ENCODE measurements at regions not wholly inside any gene's neighbourhood (a gene's known extent, or its start where the extent isn't known, plus 50 kb on each side); places are given as distances from the start of the nearest gene placed in this dataset.

DNA sequence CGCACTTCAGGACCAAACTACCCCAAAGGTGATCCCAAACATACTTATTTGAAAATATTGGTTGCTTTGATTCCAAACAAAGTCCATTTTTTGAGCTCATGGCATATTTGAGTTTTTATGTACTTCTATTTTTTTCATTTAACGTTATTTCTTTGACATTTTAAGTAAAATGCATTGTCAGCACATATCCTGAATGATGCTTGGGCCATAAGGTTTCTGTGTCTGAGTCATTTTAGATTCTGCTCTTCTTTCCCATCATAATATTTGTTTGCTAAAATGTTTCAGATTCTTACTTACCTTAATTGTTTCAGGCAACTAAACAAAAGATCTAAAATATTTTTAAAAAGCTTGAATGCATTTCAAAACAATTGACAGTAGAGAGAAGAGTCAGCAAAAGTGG is 998.2 kb downstream of the REEP3 start:
- Histone ChIP-seq H3K27ac (no peak overlapping the region), H3K4me3 (no peak overlapping the region)
- DNase-seq (ENCODE audit: low spot score): no peak
- TF ChIP-seq, protein P1, sequence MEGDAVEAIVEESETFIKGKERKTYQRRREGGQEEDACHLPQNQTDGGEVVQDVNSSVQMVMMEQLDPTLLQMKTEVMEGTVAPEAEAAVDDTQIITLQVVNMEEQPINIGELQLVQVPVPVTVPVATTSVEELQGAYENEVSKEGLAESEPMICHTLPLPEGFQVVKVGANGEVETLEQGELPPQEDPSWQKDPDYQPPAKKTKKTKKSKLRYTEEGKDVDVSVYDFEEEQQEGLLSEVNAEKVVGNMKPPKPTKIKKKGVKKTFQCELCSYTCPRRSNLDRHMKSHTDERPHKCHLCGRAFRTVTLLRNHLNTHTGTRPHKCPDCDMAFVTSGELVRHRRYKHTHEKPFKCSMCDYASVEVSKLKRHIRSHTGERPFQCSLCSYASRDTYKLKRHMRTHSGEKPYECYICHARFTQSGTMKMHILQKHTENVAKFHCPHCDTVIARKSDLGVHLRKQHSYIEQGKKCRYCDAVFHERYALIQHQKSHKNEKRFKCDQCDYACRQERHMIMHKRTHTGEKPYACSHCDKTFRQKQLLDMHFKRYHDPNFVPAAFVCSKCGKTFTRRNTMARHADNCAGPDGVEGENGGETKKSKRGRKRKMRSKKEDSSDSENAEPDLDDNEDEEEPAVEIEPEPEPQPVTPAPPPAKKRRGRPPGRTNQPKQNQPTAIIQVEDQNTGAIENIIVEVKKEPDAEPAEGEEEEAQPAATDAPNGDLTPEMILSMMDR (IDR thresholded peaks at IDR 0.05): no peak

- no peak overlapping the region for H3K4me3 ChIP-seq
- DNase-seq (ENCODE audit: low spot score): no peak
- TF ChIP-seq, protein P1 (IDR thresholded peaks at IDR 0.05): no peak
- H3K27ac ChIP-seq: no peak overlapping the region
Observed at GRCh38 chr10:64519831-64520230, 998.6 kb downstream of the REEP3 start.

GRCh38 chr10:64523065-64523759 is 1002.0 kb downstream of the REEP3 start:
- DNase-seq (ENCODE audit: low spot score): no peak
- Histone ChIP-seq H3K4me3 (no peak overlapping the region), H3K27ac (no peak overlapping the region)
- TF ChIP-seq, protein P1 (IDR thresholded peaks at IDR 0.05): no peak

DNA sequence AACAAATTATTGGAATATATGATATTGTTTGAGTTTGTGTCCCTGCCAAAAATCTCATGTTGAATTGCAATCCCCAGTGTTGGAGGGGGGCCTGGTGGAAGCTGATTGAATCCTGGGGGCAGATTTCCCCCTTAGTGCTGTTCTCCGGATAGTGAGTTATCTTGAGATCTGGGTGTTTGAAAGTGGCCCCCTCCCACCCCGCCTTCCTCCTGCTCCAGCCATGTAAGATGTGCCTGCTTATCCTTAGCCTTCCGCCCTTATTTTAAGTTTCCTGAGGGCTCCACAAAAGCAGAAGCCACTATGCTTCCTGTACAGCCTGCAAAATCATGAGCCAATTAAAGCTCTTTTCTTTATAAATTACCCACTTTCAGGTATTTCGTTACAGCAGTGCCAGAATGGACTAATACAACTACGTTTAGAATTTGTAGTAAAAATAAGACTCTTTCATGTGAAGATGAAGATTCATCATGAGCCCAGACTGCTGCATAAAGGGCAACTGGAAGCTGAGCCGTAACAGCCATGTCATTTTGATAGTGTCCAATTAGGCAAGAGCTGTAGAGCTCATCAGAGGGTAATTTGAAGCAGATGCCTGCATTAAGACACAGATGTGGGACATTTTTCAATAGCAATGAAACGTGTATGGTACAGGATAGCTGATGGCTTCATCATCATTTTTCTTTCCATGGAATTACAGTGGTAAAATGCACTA is 1007.2 kb downstream of the REEP3 start:
- TF ChIP-seq, protein P1 (IDR thresholded peaks at IDR 0.05): no peak
- H3K4me3 ChIP-seq: no peak overlapping the region
- DNase-seq (ENCODE audit: low spot score): no peak
- H3K27ac ChIP-seq: no peak overlapping the region

DNA sequence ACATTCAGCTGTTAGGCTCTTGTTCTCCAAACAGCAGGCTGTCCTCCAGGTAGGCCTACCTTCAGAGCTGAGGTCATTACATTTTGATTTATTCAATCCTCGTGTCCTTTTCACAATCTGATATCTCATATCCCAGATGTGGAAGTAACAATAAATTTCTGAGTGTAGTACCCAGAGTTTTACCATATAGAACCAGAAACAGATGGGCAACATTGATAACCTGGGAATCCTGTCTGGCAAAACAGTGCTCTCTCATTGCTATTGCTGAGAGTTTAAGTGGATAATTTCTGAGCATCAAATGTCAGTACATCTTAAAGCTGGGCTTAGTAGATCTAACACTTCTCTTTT is 1007.8 kb downstream of the REEP3 start:
- H3K4me3 ChIP-seq: no peak overlapping the region
- TF ChIP-seq, protein P1 (IDR thresholded peaks at IDR 0.05): no peak
- no peak overlapping the region for H3K27ac ChIP-seq
- DNase-seq (ENCODE audit: low spot score): no peak

GRCh38 chr10:64534616-64535015 is 1013.4 kb downstream of the REEP3 start:
- Histone ChIP-seq H3K4me3 (no peak overlapping the region), H3K27ac (no peak overlapping the region)
- TF ChIP-seq, protein P1 (IDR thresholded peaks at IDR 0.05): no peak
- DNase-seq (ENCODE audit: low spot score): no peak

Data from coronary artery (tissue), 2 donors.